Lower leg skin (tissue), 4 donors: ENCODE measurements at regions not wholly inside any gene's neighbourhood (a gene's known extent, or its start where the extent isn't known, plus 50 kb on each side); places are given as distances from the start of the nearest gene placed in this dataset.

Experiments used
- DNase-seq, 2 donors: peaks; one replicate each; pipeline ENCODE4 v3.0.0-alpha.2; 2019; ENCODE audit warnings: low spot score in 2 of 2
- H3K4me3 ChIP-seq: fragments of 200-600 bp; sonication (generic); 2 replicates; pipeline ENCODE4 v1.5.1; 2017; ENCODE audit warnings: mild to moderate bottlenecking, low read depth; ENCODE audit not compliant: poor library complexity, severe bottlenecking
- POLR2A ChIP-seq, 2 donors: fragments of 450-650 bp; IDR thresholded peaks; one replicate each; pipeline ENCODE4 v1.6.1; 2016 to 2017; ENCODE audit warnings: antibody characterized with exemption in 2 of 2, mild to moderate bottlenecking in 1 of 2, moderate library complexity in 1 of 2
- WGBS, 2 donors: methylation state at CpG; one replicate each; pipeline ENCODE4 v1.1.5; 2018; 5-methylcytosine and 5-hydroxymethylcytosine counted together
- intact Hi-C: fragments of 100-400 bp; cut with DNase I; formaldehyde crosslinking; loops from one replicate; pipeline ENCODE4 v1.15.0; 2023; ENCODE audit warnings: low total_unique reads
- TF ChIP-seq, protein P1 (sequence below), 3 donors: fragments of 450-650 bp; IDR thresholded peaks; one replicate each; pipeline ENCODE4 v1.5.1; 2016; ENCODE audit warnings: antibody characterized with exemption in 3 of 3, mild to moderate bottlenecking in 3 of 3, moderate library complexity in 2 of 3

DNA sequence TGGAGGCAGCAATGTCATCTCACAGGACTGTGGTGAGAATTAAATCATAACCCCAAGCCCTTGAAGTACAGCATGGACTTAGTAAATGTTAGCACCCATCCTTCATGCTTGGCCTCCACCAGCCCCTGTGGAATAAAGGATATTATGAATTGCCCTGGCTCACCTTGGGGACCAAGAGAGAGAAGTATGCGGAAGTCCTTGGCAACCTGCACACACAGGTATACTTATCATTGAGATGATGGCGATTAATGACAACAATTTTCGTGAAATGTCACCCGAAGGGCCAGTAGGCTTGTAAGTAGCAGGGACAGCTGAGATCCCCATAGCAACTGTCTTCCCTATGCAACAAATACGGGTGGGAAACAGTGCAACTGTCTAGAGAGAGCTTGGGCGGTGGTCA, 102.0 kb downstream of the FAM43A start:
- intact Hi-C loops, result no loop called here
- TF ChIP-seq, protein P1, sequence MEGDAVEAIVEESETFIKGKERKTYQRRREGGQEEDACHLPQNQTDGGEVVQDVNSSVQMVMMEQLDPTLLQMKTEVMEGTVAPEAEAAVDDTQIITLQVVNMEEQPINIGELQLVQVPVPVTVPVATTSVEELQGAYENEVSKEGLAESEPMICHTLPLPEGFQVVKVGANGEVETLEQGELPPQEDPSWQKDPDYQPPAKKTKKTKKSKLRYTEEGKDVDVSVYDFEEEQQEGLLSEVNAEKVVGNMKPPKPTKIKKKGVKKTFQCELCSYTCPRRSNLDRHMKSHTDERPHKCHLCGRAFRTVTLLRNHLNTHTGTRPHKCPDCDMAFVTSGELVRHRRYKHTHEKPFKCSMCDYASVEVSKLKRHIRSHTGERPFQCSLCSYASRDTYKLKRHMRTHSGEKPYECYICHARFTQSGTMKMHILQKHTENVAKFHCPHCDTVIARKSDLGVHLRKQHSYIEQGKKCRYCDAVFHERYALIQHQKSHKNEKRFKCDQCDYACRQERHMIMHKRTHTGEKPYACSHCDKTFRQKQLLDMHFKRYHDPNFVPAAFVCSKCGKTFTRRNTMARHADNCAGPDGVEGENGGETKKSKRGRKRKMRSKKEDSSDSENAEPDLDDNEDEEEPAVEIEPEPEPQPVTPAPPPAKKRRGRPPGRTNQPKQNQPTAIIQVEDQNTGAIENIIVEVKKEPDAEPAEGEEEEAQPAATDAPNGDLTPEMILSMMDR (IDR thresholded peaks at IDR 0.05), result no peak
- TF ChIP-seq POLR2A (IDR thresholded peaks at IDR 0.05), result no peak
- 94 to 95% methylated on average over 6 of the region's 6 CpGs for WGBS, 2 donors
- no peak overlapping the region for H3K4me3 ChIP-seq
- DNase-seq, result no peak

DNA sequence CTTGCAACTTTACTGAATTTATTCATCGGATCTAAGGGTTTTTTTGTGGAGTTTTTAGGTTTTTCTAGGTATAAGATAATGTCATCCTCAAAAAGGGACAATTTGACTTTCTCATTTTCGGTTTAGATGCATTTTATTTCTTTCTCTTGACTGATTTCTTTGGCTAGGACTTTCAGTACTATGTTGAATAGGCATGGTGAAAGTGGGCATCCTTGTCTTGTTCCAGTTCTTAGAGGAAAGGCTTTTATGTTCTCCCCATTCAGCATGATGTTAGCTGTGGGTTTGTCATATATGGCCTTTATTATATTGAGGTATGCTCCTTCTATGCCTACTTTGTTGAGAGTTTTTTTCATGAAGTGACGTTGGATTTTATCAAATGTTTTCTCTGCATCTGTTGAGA, 106.7 kb downstream of the FAM43A start:
- intact Hi-C loops, result no loop called here
- TF ChIP-seq POLR2A (IDR thresholded peaks at IDR 0.05), result no peak
- TF ChIP-seq, protein P1 (IDR thresholded peaks at IDR 0.05), result no peak
- no peak for DNase-seq
- no peak overlapping the region for H3K4me3 ChIP-seq
- 87 to 92% methylated on average over 3 of the region's 3 CpGs for WGBS, 2 donors

DNA sequence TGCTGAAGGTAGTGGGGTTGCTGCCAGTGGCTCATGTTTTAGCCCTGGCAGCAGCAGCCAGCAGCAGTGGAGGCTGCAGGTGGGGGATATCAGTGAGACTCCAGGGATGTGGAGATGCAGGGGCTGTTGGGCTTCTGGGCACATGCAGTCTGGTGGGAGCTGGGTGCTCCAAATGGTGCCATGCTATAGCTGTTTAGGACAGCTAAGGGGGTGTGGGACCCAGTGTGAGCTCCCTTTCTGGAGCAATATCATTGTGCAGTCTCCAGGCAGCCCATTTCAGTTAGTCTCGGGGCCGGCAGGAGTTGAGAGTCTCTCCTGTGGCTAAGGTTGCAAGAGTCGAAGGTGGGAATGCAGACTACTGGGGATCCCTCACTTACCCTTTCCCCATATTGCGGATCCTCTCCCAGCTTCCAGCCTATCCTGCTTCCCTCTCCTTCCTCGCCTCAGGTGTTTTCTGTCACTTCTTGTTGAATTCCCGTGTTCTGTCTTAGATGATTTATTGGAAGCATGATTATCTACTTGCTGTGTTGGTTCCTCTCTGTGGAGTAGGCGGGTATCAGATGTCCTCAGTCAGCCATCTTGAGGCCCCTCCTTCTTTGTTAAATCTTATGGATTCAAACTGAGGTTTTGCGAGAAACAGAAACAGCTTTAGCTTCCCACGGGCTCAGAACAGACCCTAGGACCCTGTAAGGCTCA, 112.0 kb downstream of the FAM43A start:
- peak in 1 of 2 donors; percentile 62 for DNase-seq
- no peak for TF ChIP-seq POLR2A (IDR thresholded peaks at IDR 0.05)
- TF ChIP-seq, protein P1 (IDR thresholded peaks at IDR 0.05), result no peak
- WGBS, 2 donors, result 91 to 95% methylated on average over 9 of the region's 9 CpGs
- no peak overlapping the region for H3K4me3 ChIP-seq
- intact Hi-C loops, result no loop called here

DNA sequence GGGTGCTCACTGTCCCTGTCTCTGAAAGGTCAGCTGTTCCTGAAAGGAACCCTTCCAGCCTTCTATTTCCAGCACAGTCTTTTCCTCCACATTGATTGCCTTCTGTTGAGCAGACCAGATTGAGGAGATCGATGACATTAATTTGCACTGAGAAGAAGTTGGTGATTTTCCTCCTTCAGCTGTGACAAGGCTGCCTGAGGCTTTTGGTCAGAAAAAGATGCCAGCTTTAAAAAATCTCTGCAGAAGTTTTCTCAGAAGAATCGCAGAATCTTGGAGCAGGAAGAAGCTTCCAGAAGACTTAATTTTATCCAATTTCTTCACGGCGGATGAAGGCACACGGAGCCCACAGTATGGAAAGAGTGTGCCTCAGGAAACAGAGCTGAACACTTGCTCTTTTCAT, 112.8 kb downstream of the FAM43A start:
- TF ChIP-seq, protein P1 (IDR thresholded peaks at IDR 0.05), result no peak
- no peak for TF ChIP-seq POLR2A (IDR thresholded peaks at IDR 0.05)
- intact Hi-C loops, result no loop called here
- 92 to 96% methylated on average over 5 of the region's 5 CpGs for WGBS, 2 donors
- H3K4me3 ChIP-seq, result no peak overlapping the region
- no peak for DNase-seq

DNA sequence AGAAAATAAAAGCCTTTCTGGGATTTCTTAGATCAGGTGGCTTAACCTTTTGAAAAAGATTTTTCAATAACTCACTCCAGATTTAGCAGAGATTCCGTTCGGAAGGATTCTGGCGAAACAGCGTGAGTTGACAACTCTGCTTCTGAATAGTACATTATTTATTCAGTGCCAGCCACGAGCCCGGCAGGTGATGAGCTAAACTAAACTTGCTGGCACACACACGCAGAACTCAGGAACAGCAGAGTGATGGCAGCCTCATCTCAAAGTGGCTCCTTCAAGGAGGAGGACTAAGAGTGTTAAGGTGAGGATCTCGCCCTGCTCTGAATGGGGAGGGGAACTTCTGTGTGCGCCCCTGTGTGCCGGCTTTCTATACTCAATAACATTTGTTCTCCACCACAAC, 114.3 kb downstream of the FAM43A start:
- TF ChIP-seq, protein P1 (IDR thresholded peaks at IDR 0.05), result no peak
- H3K4me3 ChIP-seq, result no peak overlapping the region
- peak in 1 of 2 donors; percentile 36 for DNase-seq
- 80 to 81% methylated on average over 10 of the region's 10 CpGs for WGBS, 2 donors
- intact Hi-C loops, result no loop called here
